NCI-H446 (cell line): ENCODE measurements at regions not wholly inside any gene's neighbourhood (a gene's known extent, or its start where the extent isn't known, plus 50 kb on each side); places are given as distances from the start of the nearest gene placed in this dataset.

Experiments used
- DNase-seq, 2 experiments: peaks; one replicate each; lab custom pipeline; 2025; lab: John Stamatoyannopoulos, UW

DNA sequence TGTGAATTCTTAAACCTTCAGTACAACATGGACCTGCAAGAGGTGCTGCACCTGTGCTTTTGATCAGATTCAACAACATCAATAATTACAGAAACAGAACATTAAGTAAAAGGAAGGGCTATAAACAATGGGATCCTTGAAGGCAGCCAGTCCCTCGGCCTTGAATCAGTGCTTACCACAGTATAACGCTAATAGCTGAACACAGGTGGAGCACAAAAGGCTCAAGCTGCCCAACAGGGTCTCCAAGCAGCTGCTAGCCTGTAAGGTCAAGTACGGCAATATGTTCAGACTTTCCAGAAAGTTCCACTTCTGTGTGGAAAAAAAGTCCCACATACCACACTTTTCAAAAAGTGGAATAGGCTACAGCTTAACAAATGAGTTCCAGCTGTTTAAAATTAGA lies 61.9 kb upstream of the ITGA1 start:
- no peak for DNase-seq

DNA sequence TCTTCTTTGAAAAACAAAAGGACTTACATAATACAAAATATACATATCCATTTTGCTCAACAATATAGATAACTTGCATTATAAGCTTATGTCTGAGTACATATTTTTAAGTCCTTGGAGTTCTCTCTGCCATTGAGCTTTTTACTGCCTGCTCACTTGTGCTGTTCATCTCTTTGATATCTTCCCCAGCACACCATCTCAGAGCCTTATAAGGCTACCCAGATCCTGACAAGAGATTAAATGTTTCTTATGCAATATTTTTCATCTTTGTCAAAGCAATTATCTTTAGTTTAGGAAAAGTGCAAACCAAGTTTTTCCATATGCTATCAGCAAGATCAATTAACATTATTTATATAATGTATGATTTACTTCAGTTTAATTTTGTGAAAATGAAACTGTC lies 60.7 kb upstream of the ITGA1 start:
- DNase-seq = no peak

DNA sequence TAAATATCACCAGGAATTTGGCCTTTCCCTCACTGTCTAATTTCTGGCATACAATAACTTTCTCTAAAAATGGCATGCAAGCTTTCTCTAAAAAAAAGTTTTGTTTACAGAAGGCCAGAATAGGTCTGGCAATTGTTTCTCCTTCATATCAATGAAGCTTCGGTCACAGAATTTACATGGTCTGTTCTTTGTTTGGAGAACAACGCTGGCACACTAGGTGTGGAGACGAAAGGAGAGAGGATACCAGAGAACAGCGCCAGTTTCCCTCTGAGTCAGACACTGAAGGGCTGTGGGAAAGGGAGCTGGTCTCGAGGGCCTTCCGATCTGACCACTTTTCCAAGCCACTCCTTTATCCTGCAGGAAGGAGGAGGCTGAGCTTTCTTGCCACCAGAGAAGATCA lies 60.1 kb upstream of the ITGA1 start:
- no peak for DNase-seq

DNA sequence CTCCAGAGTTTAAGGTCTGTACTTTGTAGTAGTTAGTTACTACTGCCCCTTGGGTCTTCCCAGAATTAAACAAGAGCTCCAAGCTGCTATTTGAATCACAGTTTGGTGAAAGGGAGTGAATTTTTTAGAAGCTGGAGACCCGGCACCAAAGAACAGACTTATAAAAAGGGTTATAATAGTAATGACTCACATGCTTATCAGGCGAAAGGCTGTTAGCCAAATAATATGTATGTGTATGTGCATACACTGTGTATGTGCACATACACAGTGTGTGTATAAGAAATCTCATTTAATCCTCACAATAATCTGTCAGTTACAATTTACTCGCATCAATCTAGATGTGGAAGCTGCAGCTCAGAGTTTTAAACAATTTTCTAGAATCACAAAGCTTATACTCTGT lies 59.5 kb upstream of the ITGA1 start:
- DNase-seq = no peak

DNA sequence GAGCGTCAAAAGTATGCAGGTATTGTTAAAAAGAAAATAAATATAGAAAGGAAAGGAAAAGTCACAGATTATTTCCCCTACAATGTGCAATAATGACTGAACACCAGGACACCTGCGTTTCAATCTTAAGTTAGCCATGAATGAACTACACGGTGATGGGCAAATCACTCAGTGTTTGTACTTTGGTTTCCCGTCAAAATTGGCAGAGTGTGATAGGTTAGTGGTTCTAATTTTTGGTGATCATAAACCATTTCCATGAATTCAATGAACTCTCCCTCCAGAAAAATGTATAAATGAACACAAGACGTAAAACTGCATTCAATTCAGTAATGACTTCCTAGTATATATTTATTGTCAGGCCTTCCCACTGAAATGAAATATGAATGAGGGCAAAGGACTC lies 59.0 kb upstream of the ITGA1 start:
- DNase-seq = no peak

DNA sequence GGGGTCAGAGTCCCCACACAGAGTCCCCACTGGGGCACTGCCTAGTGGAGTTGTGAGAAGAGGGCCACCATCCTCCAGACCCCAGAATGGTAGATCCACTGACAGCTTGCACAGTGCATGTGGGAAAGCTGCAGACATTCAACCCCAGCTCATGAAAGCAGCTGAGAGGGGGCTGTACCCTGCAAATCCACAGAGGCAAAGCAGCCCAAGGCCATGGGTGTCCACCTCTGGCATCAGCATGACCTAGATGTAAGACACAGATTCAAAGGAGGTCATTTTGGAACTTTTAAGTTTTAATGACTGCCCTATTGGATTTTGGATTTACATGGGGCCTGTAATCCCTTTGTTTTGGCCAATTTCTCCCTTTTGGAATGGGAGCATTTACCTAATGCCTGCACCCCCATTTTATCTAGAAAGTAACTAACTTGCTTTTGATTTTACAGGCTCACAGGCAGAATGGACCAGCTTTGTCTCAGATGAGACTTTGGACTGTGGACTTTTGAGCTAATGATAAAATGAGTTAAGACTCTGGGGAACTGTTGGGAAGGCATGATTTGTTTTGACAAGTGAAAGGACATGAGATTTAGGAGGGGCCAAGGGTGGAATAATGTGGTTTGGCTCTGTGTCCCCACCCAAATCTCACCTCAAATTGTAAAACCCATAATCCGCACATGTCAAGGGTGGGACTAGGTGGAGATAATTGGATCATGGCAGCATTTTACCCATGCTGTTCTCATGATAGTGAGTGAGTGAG lies 56.3 kb upstream of the ITGA1 start:
- no peak for DNase-seq

GRCh38 chr5:52734557-52734956 lies 53.2 kb upstream of the ITGA1 start:
- no peak for DNase-seq

DNA sequence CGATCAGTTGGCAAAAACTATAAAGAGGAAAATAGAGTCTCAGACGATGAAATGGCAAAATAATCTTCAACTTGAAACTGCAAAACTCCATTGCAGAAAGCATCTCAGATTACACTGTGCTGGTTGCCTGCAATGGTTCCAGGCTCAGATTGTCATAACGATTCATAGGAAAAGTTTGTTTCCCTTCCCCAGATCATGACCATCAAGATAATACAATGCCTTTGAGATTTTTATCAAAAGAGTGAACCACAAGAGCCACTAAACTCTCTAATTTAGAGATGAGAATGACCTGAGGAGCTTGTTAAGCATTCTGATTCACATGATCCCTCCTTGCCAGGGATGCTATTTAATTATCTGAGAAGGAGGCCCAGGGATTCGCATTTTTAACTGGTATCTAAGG lies 52.6 kb upstream of the ITGA1 start:
- DNase-seq = no peak
